Hematopoietic multipotent progenitor cell (in vitro differentiated cells): ENCODE measurements at regions not wholly inside any gene's neighbourhood (a gene's known extent, or its start where the extent isn't known, plus 50 kb on each side); places are given as distances from the start of the nearest gene placed in this dataset.
"Not testable (repeated sequence)": the region's sequence is repeated elsewhere in the genome, so short reads cannot be mapped to it uniquely, and the experiment has no call there.

ENCODE experiments used
- DNase-seq, 3 donors: peaks; one replicate each; pipeline ENCODE4 v3.0.0-alpha.2; 2011 to 2015; ENCODE audit warnings: low read depth in 2 of 3, low spot score in 2 of 3

DNA sequence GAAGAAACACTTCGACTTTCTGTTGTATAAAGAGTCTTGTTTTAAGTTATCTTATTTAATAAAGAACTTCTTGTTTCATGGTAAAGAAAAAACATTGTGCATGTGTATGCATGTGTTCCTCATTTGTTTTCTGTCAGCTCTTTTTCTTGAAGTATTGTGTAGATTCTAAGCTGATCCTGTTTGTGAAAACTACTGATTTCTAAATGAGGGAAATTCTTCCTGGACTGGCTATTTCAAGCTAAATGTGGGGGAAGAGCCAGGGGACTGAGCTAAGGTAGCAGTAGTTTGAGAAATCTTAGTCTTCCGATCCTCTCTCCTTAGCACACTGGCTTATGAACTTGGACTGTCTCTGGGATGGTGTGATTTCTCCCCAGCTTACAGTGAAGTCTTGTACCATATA is 56.4 kb upstream of the RBMS1 start:
- no peak for DNase-seq

DNA sequence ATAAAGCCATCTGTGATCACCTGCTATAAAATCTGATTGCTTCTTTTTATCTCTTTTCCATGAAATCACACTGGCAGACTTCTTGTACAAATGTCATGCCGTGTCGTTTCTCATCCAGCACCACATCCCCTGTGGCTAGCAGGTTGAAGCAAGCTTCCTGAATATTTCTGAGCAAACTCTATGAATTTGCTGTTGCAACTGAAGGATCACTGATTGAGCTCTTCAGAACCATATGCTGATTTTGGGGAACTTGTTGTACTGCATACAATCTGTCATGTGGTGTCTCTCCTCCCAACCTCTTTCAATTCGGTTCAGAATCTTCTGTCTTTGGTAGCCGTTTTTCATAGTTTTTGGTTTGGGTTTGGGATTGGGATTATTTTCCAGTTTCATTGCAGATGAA is 57.7 kb upstream of the RBMS1 start:
- DNase-seq = peak in 2 of 3 donors; percentile 12 to 36

DNA sequence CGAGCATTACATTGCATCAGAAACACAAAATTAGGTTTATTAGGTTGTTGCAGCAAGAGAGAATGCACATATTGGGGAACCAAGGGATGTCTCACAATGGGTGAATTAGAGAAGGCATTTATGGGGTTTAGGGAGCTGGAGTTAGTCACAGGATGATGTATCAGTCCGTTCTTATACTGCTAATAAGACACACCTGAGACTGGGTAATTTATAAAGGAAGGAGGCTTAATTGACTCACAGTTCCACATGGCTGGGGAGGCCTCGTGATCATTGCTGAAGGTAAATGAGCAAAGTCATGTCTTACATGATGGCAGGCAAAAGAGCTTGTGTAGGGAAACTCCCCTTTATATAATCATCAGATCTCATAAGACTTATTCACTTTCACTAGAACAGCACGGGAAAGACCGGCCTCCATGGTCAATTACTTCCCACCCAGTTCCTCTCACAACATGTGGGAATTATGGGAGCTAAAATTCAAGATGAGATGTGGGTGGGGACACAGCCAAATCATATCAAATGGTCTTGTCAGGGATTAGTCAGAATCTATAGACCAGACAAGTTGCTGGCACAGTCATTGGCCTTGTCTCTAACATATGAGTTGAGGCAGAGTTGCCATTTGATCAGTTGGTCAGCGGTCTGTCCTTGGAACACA is 61.9 kb upstream of the RBMS1 start:
- DNase-seq = no peak

DNA sequence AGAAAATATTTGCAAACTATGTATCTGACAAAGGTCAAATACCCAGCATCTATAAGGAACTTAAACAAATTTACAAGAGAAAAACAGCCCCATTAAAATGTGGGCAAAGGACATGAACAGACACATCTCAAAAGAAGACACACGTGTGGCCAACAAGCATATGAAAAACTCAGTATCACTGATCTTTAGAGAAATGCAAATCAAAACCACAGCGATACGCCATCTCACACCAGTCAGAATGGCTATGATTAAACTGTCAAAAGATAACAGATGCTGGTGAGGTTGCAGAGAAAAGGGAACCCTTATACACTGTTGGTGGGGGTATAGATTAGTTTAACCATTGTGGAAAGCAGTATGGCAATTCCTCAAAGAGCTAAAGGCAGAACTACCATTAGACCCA is 64.3 kb upstream of the RBMS1 start:
- DNase-seq = no peak

DNA sequence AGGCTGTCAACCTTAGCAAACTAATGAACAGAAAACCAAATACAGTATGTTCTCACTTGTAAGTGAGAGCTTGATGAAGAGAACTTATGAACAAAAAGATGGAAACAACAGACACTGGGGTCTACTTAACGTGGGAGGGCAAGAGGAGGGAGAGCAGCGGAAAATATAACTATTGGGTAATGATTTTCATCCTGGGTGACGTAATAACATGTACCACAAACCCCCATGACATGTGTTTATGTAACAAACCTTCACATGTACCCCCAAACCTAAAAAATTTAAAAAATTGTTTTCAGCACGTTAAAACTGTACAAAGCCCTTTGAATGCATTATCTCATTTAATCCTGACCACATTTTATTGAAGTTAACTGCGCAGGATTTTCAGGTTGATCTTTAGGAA is 64.9 kb upstream of the RBMS1 start:
- DNase-seq = no peak

DNA sequence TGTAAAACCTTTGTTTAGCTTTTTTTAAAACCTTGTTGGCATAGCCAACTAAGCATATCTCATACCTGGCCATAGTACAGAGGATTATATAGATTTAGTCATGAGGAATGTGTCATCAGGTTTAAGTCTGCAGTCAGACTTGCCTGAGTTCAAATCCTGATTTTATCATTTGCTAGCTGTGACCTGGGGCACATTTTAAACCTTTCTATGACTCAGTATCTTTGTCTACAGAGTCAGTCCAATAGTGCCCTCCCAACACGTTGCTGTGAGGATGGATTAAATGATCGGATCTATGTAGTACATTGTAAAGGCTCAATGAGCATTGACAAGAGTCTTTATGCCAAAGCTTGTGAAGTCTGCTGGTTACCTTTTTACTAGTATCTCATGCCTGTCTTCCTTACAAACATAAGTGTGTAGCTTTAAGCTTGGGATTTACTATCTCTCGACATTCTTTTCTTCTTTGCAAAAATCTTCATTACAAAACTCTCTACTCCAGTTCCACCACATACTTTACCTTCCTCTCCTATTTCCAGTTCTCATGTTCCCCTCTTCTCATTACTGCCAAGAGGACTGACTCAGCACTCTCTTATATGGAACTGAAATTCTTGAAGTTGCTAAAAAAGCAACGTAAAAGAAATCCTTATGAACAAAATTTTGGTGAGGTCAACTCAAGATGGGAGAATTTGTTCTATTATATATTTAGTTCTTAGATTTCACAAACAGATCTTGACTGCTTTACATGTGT is 68.1 kb upstream of the RBMS1 start:
- DNase-seq = peak in 2 of 3 donors; percentile 16 to 77

DNA sequence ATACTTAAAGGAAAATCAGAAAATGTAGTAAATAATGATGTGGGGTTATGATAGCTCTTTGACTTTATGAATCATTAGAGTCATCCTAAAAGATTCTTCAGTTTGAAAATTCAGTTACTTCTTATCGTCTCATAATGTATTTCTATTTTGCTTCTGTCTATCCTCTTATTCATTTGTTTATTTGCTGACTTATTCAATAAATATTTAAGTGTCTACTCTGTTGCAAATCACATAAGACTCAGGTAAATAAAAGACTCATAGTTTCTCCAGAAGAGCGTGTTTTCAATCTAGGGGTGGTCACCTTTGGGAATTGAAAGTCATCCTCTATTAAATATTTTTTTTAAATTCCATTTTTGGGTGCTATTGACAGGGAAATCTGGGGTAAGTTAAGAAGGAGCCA is 69.1 kb upstream of the RBMS1 start:
- DNase-seq = no peak

DNA sequence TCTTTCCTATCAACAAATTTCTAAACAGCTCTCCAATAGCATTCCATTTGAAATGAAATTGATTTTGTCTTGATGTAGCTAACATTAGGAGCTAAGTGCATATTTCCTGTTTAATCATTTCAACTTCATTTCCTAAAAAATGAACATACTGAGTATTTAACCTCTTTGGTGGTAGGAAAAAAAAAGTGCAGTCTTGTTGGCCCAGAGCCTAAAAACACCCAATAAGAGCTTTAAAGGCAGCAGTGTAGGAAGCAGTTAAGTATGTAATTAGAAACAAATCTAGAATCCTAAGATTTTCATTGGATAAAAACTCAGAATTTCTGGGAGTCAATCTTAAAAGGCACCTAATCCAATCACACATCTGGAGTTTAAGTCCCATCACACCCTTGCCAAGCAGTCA is 71.0 kb upstream of the RBMS1 start:
- peak in 1 of 3 donors; percentile 23 for DNase-seq

DNA sequence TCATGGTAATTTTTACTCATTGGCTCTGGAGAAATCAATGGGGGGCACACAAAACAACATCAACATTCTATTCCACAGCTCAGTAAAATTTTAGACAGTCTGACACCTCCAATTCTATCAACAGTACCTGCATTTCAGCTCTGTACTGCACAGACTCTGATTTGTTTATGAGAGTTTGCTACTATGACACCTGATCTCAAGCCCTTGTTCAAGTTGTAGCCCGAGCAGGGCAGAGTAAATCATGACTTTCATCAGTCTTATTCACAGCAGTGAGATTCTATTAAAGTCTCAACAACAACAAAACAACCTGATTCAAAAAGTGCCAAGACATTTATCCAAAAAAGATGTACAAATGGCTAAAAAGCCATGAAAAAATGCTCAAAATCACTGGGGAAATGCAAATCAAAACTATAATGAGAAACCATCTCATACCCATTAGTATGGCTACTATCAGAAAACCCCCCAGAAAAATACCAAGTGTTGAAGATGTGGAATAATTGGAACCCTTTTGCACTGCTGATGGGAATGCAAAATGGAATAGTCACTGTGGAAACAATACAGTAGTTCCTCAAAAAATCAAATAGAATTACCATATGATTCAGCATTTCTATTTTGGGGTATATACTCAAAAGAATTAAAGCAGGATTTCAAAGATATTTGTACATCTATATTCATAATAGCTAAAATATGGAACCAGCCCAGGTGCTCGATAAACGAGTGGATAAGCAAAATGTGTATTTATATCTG is 71.7 kb upstream of the RBMS1 start:
- no peak for DNase-seq

DNA sequence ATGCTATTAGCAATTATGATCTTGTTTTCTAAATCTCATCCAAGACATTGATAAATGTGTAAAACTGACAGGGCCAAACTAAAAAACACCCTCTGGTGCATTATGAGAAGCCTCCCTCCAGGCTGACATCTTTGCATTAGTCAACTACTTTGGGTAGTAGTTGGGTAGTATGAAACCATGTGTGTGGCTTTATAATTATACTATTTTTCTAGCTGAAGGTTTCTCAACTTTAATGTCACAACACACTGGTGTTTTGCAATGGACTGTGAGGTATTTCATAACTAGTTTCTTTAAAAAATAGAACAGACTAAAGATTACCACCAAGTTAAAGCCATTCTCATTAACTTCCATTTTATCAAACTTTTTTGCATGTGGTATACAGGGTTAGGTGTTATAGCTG is 73.1 kb upstream of the RBMS1 start:
- no peak for DNase-seq

DNA sequence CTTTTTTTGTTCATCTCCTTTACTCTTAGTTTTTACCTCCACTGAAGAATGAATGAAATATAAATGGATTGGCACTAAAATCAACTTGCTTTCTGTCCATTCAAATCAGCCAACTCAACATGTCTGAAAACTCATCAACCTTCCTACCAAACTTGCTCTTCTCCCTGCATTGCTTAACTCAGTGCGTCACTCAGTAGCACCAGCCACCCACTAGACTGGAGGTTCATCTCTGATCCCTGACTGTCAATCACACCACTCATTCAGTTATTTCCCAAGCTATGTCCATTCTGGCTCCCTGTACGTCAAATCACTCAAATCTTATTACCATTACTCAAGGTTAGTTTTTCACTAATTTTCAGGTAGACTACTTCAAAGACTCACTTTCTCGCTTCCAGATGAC is 75.2 kb upstream of the RBMS1 start:
- no peak for DNase-seq

DNA sequence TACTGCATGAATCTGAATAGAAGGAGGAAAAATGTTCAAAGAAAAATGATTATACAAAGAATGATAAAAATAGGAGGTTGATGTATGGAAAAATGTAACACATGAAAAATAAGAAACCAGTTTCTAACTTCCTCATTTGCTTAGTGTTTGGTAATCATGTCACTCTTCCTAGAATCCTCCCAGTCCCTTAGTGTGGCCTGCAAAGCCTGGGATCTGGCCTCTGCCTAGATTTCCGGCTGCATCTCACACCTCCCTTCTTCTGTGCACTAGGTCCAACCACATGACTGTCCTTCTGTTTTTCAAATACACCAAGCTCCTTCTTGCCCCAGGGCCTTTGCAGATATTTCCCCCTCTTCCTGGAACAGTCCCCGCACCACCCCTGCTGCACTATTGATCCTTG is 76.8 kb upstream of the RBMS1 start:
- no peak for DNase-seq

DNA sequence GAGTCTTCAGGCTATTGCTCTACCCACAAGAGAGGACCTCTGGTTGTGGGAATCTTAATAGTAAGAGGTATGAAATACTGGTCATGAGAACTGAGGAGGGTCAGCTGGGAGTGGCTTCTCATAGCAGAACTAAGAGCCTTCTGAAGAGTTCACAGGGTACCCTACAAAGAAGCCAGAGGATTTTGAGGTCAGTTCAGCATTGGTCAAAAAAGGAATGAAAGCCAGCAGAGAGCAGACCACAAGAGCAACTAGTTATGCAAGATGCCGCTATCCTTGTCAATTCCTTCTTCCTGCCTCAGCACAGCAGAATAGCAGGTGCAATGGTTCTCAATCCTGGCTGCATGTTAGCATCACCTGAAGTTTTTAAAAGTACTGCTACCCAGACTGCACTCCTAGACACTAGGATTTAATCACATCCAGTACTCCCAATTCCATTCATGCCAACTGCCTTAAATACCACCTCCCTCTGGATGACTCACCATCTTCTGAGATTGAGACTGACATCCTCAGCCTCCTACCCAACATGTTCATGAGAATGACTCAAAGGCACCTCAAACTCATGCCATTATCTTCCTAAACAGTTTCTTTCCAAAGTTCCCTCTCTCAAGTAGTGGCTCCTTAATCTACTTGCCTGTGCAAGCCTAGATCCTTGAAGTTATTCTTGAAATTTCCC is 81.0 kb upstream of the RBMS1 start:
- DNase-seq = no peak

DNA sequence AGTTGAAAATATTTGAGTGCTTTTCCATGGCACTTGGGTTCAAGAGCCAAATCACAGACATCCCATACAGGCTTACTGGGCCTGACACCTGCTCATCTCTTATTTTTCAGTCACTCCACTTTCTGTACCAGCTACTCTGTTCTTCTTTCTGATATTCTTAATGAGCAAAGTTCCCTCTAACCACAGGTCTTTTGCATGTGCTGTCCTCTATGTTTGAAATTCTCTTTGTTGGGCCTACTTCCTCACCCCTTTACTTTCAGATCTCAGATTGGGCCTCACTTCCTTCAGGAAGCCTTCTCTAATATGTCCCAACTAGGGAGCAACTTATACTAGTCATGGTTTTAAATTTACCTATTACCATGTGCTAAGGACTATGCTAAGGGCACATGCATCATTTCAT is 81.8 kb upstream of the RBMS1 start:
- no peak for DNase-seq

DNA sequence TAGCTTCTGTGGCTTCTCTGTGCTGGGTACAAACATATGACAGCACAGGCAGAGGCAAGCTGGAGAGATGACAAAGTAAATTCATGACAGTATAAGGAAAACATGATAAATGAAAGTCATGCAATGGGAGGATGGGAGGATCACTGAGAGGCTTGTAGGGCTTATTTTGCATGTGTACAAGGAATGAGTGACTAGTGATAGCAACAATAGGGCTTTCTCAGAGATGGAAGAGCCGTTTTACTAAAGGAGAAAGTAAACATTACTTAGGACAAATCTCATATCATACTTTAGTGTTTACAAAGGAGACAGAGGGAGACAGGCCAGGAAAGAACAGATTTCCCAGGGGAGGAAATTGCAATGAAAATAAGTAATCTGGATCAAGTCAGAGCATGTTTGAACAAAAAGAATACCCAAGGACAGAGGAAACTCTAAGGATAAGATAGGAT is 82.5 kb upstream of the RBMS1 start:
- no peak for DNase-seq

DNA sequence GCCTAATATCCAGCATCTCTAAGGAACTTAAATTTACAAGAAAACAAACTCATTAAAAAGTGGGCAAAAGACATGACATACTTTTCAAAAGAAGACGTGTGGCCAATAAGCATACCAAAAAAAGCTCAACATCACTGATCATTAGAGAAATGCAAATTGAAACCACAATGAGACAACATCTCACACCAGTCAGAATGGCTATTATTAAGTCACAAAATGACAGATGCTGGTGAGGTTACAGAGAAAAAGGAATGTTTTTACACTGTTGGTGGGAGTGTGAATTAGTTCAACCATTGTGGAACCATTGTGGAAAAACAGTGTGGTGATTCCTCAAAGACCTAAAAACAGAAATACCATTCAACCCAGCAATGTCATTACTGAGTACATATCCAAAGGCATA is 83.5 kb upstream of the RBMS1 start:
- DNase-seq = not testable (repeated sequence)

DNA sequence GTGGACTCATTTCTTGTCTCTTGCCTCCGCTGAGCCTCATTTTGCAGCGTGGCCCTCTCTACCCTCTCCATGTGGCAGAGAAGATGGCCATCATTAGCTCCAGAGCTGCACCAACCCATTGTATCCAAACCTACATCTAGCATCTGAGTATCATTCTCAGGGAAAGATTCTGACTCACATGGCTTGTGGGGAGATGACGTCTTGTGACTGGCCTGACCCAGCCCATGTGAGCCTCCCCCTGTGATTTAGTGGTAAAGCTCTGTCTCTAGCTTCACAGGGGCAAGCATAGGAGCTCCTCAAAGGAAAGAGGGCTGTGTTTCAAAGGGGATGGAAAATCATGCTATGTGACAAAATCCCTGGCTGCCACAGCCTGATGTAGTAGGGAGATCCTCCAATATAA is 87.4 kb upstream of the RBMS1 start:
- no peak for DNase-seq

DNA sequence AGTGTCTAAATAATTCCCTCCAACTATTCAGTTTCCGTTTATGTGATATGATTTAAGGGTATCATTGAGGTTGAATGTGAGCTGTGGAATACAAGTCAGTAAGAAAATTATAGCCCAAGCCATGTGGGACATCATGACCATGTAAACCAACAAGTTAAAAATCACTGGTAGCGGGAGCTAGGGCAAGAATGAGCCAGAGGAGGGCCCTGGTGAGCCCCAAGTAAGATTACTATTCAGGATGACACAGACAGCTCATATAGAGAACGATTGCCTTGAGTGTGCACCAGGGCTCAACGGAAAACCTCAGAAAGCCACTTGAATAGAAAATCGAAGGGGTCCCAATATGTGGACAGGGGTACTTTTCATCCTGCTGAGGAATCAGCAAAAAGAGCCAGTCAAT is 87.8 kb upstream of the RBMS1 start:
- DNase-seq = no peak

DNA sequence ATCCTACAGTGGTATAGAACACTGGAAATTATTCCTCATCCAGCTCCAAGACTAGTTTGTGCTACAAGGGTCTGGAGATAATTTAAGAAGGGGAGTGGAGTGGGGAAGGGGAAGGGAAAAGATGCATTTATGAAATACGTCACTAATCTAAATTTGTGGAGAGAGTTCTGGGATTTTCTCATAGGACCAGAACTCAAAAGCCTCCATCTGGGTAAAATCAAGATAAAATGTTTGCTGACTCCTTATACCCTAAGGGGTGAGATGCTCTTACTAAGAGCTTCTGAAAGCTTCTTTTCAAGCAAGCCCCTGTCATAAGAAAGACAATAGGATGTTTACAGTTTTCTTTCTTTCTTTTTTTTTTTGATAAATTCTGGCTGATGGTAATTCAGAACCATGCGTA is 88.5 kb upstream of the RBMS1 start:
- no peak for DNase-seq

DNA sequence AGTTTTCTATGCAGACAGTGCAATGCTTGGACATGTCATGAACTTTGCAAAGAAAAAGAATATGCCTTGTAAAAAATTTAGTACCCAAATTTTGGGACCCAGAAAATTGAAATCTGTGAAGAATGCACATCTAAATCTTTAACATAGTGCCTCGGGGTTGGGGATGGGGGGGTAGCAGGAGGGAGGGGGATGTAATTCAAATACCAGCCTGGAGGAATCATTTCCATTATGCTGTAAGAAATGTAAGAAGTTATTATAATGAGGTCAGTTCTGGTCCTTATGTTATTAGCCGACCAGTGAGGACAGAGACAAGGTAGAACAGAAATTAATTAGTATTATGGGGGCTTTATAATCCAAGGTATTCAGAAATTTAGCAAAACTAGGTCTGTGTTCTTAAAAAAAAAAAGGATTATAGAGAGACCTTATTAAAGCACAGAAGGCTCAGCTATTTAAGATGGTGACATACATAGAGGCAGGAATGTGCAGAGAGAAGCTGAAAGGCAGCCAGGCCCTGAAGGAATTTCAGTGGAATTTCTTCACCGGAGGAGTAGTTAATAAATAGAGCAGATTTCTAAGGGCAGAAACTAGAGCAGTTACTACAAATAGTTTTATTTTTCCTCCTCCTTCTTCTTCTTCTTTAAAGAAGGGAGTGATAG is 89.0 kb upstream of the RBMS1 start:
- DNase-seq = no peak

DNA sequence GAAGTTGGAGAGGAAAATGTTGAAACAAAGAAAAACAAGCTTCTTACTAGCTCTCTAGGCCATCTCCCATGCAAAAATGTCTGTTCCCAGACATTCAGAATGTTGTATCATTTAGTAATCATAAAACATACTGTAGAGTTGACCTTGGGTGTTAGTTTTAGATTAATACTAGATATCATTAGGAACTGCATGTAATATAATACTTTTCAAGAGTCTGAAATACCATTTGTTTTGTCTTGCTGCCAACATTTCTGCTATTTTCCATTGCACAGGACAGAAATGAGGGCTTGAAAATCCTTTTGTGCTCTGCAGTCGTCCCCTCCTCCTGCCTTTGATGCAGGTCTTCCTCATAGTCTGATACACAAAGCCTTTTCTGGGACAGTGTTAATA is 89.5 kb upstream of the RBMS1 start:
- DNase-seq = no peak
